ENCODE measurements at regions not wholly inside any gene's neighbourhood (a gene's known extent, or its start where the extent isn't known, plus 50 kb on each side); places are given as distances from the start of the nearest gene placed in this dataset.

- no peak for TF ChIP-seq CTCF (IDR thresholded peaks at IDR 0.05 in 2 of 3, conservative IDR thresholded peaks at IDR 0.05 in 1 of 3; ENCODE audit: borderline replicate concordance in 1 of 3, insufficient read depth in 1 of 3, low read depth in 2 of 3, low read length in 2 of 3)
- no peak for TF ChIP-seq REST (IDR thresholded peaks at IDR 0.05; ENCODE audit: low read depth)
- TF ChIP-seq ZBTB33 (IDR thresholded peaks at IDR 0.05; ENCODE audit: extremely low read depth, insufficient replicate concordance, low read length): no peak
- TF ChIP-seq POLR2AphosphoS5 (IDR thresholded peaks at IDR 0.05; ENCODE audit: low read depth, low read length): no peak
- TF ChIP-seq EZH2 (IDR thresholded peaks at IDR 0.05): no peak
Observed at GRCh38 chr2:11013196-11013595, 101.5 kb downstream of the KCNF1 start.
